Neural cell (in vitro differentiated cells): ENCODE measurements at regions not wholly inside any gene's neighbourhood (a gene's known extent, or its start where the extent isn't known, plus 50 kb on each side); places are given as distances from the start of the nearest gene placed in this dataset.

Experiments used
- CTCF ChIP-seq: fragments of 450-650 bp; IDR thresholded peaks from 2 replicates; pipeline ENCODE4 v1.5.1; 2014; ENCODE audit warnings: antibody characterized with exemption, mild to moderate bottlenecking, moderate library complexity; ENCODE audit not compliant: poor library complexity, severe bottlenecking
- POLR2AphosphoS5 ChIP-seq: IDR thresholded peaks from 2 replicates; pipeline ENCODE4 v1.6.1; 2012

- TF ChIP-seq POLR2AphosphoS5 (no peak), CTCF (no peak)
These were observed 673.4 kb downstream of the TRIML1 start for GRCh38 chr4:188812644-188813043.
